DND-41 (cell line): ENCODE measurements at regions not wholly inside any gene's neighbourhood (a gene's known extent, or its start where the extent isn't known, plus 50 kb on each side); places are given as distances from the start of the nearest gene placed in this dataset.

Experiments
- ATAC-seq: fragments of 200-7000 bp; cut with Tn5 transposase; 3 replicates; pipeline ENCODE4 v1.9.1; 2021; ENCODE audit warnings: low read depth; ENCODE audit not compliant: insufficient read depth
- DNase-seq: peaks from one replicate; pipeline ENCODE4 v3.0.0-alpha.2; 2020
- H2AFZ ChIP-seq: 2 replicates; pipeline ENCODE4 v1.6.0; 2012; ENCODE audit warnings: low read depth, low read length
- H3K27ac ChIP-seq: 2 replicates; pipeline ENCODE4 v1.5.1; 2012; ENCODE audit warnings: low read length, inconsistent platforms
- H3K27me3 ChIP-seq: fragments of 200-600 bp; sonication (generic); 2 replicates; pipeline ENCODE4 v1.6.0; 2012; ENCODE audit warnings: low read length, mild to moderate bottlenecking, inconsistent platforms; ENCODE audit not compliant: insufficient read depth, poor library complexity
- H3K36me3 ChIP-seq: 2 replicates; pipeline ENCODE4 v1.5.1; 2012; ENCODE audit warnings: low read length, inconsistent platforms; ENCODE audit not compliant: insufficient read depth
- H3K4me1 ChIP-seq: 2 replicates; pipeline ENCODE4 v1.5.1; 2012; ENCODE audit warnings: mild to moderate bottlenecking, low read length; ENCODE audit not compliant: insufficient read depth
- H3K4me2 ChIP-seq: 2 replicates; pipeline ENCODE4 v1.6.0; 2012; ENCODE audit warnings: mild to moderate bottlenecking, moderate library complexity, low read length, inconsistent platforms; ENCODE audit not compliant: insufficient read depth
- H3K4me3 ChIP-seq, 2 experiments: fragments of 200-600 bp in 1 of 2; shearing (Covaris generic) in 1 of 2; 2 replicates each; pipeline ENCODE4 v1.5.1; 2012 to 2016; ENCODE audit warnings: inconsistent platforms in 2 of 2, low read length in 2 of 2, mild to moderate bottlenecking in 2 of 2, low read depth in 1 of 2, moderate library complexity in 1 of 2
- H3K79me2 ChIP-seq: 2 replicates; pipeline ENCODE4 v1.6.0; 2012; ENCODE audit warnings: low read length, inconsistent platforms; ENCODE audit not compliant: insufficient read depth
- H3K9ac ChIP-seq: 2 replicates; pipeline ENCODE4 v1.6.0; 2012; ENCODE audit warnings: low read depth, mild to moderate bottlenecking, inconsistent platforms, low read length, moderate library complexity
- H3K9me3 ChIP-seq: 2 replicates; pipeline ENCODE4 v1.5.1; 2012; ENCODE audit warnings: low read length, moderate library complexity, mild to moderate bottlenecking, inconsistent platforms; ENCODE audit not compliant: insufficient read depth, severe bottlenecking
- H4K20me1 ChIP-seq: 2 replicates; pipeline ENCODE4 v1.6.0; 2012; ENCODE audit warnings: low read length; ENCODE audit not compliant: insufficient read depth
- EZH2 ChIP-seq: IDR thresholded peaks from 3 replicates; pipeline ENCODE4 v1.6.1; 2012; ENCODE audit warnings: borderline replicate concordance, low read depth, mild to moderate bottlenecking, moderate library complexity, low read length, inconsistent platforms; ENCODE audit not compliant: severe bottlenecking
- TF ChIP-seq, protein P1 (sequence below): IDR thresholded peaks from 2 replicates; pipeline ENCODE4 v1.5.1; 2012; ENCODE audit warnings: borderline replicate concordance, low read length, moderate library complexity, mild to moderate bottlenecking; ENCODE audit not compliant: poor library complexity, severe bottlenecking; ENCODE audit errors: extremely low read depth

DNA sequence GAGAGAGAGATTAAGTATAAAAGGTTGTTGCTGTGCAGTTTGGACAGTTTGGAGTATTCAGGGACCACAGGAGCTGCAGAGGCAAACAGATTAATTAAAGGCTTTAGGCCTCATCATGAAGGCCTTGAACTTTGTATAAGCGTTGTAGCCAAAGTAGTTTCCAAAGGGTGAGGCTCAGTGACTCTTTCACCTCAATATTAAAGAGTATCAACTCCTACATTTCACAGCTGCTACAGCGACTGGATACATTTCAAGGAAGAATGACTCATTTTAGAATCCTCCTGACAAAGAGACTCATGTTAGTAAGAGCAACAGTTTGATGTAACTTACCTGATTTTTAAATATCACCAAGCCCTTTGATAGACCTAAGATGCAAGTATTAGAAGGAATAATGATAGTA lies 355.5 kb downstream of the HLX start:
- H3K4me1 ChIP-seq: no peaks in the 10 kb centered on the region
- H3K9ac ChIP-seq: no peak overlapping the region
- no peak overlapping the region for H3K4me2 ChIP-seq
- no peaks in the 10 kb centered on the region for H3K79me2 ChIP-seq
- no peak overlapping the region for H3K4me3 ChIP-seq
- H2AFZ ChIP-seq: no peak overlapping the region
- no peaks in the 10 kb centered on the region for H3K36me3 ChIP-seq
- ATAC-seq: no peak
- no peak for TF ChIP-seq EZH2
- TF ChIP-seq, protein P1, sequence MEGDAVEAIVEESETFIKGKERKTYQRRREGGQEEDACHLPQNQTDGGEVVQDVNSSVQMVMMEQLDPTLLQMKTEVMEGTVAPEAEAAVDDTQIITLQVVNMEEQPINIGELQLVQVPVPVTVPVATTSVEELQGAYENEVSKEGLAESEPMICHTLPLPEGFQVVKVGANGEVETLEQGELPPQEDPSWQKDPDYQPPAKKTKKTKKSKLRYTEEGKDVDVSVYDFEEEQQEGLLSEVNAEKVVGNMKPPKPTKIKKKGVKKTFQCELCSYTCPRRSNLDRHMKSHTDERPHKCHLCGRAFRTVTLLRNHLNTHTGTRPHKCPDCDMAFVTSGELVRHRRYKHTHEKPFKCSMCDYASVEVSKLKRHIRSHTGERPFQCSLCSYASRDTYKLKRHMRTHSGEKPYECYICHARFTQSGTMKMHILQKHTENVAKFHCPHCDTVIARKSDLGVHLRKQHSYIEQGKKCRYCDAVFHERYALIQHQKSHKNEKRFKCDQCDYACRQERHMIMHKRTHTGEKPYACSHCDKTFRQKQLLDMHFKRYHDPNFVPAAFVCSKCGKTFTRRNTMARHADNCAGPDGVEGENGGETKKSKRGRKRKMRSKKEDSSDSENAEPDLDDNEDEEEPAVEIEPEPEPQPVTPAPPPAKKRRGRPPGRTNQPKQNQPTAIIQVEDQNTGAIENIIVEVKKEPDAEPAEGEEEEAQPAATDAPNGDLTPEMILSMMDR: no peak
- no peaks in the 10 kb centered on the region for H3K9me3 ChIP-seq
- H4K20me1 ChIP-seq: no peaks in the 10 kb centered on the region
- H3K27me3 ChIP-seq: no peaks in the 10 kb centered on the region
- H3K27ac ChIP-seq: no peak overlapping the region
- DNase-seq: no peak

DNA sequence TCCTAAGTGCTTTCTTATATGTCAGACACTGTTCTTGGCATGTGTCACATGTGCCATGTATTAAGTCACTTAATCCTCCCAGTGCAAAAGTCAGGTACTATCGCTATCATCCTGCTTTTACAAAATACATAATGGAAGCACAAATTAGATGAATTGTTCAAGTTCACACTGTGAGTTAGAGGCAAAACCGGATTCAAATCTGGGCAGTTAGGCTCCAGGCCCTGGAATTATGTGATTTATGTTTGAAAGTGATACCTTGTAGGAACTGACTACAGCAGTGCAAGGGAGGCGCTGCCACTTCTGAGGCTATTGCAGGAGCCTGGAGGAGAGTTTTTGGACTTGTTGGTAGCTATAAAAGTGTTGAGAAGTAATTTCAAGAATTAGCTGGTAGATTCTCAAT lies 358.3 kb downstream of the HLX start:
- no peak for DNase-seq
- H4K20me1 ChIP-seq: no peaks in the 10 kb centered on the region
- no peaks in the 10 kb centered on the region for H3K27me3 ChIP-seq
- TF ChIP-seq EZH2: no peak
- TF ChIP-seq, protein P1: no peak
- H3K36me3 ChIP-seq: no peaks in the 10 kb centered on the region
- no peak overlapping the region for H3K9ac ChIP-seq
- no peak overlapping the region for H2AFZ ChIP-seq
- no peak overlapping the region for H3K27ac ChIP-seq
- no peak overlapping the region for H3K4me2 ChIP-seq
- no peak overlapping the region for H3K4me3 ChIP-seq
- H3K4me1 ChIP-seq: no peaks in the 10 kb centered on the region
- no peak for ATAC-seq
- H3K79me2 ChIP-seq: no peaks in the 10 kb centered on the region
- no peaks in the 10 kb centered on the region for H3K9me3 ChIP-seq

DNA sequence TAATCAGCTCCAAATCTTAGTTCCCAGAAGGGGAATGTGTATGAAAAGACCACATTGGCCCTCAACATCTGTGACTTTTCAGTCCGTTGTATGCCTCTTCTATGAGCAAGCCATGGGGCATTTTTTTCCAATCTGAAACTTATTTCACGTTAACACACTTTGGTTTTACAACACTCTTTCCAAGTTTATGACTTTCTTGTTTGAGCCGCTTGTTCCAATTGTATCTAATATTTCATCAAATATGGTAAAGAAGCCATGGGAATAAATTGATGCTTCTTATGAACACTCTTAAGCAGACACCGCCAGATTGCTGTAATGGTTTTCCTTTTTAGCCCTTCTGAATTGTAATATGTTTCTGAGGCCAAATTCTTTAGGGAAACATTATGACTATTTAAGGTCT lies 359.9 kb downstream of the HLX start:
- H2AFZ ChIP-seq: no peak overlapping the region

More for the DNA sequence above, 359.9 kb downstream of the HLX start:
- no peak overlapping the region for H3K9ac ChIP-seq
- no peaks in the 10 kb centered on the region for H3K79me2 ChIP-seq
- no peak overlapping the region for H3K4me3 ChIP-seq
- no peak for ATAC-seq
- no peak overlapping the region for H3K4me2 ChIP-seq
- no peak for TF ChIP-seq EZH2
- TF ChIP-seq, protein P1: no peak
- H3K27me3 ChIP-seq: no peaks in the 10 kb centered on the region
- DNase-seq: no peak
- no peaks in the 10 kb centered on the region for H3K9me3 ChIP-seq
- H3K4me1 ChIP-seq: no peaks in the 10 kb centered on the region
- H4K20me1 ChIP-seq: no peaks in the 10 kb centered on the region
- no peaks in the 10 kb centered on the region for H3K36me3 ChIP-seq
- H3K27ac ChIP-seq: no peak overlapping the region
